PFSK-1 (cell line): ENCODE measurements at regions not wholly inside any gene's neighbourhood (a gene's known extent, or its start where the extent isn't known, plus 50 kb on each side); places are given as distances from the start of the nearest gene placed in this dataset.

Experiments
- FOXP2 ChIP-seq: optimal IDR thresholded peaks from 2 replicates; pipeline ENCODE3; 2011; ENCODE audit warnings: borderline replicate concordance, control low read depth, inconsistent platforms; ENCODE audit not compliant: insufficient read depth; ENCODE audit errors: extremely low read length, extremely low read depth
- POLR2AphosphoS5 ChIP-seq: IDR thresholded peaks from 2 replicates; pipeline ENCODE4 v1.6.1; 2012; ENCODE audit warnings: low read depth, mild to moderate bottlenecking, control low read depth, low read length, moderate library complexity
- REST ChIP-seq, 2 experiments: IDR thresholded peaks; 2 replicates each; pipeline versions ENCODE4 v1.6.1 to v1.8.0; 2011 to 2012; ENCODE audit warnings: low read depth in 2 of 2, low read length in 2 of 2, control low read depth in 1 of 2, inconsistent platforms in 1 of 2, mild to moderate bottlenecking in 1 of 2, moderate library complexity in 1 of 2; ENCODE audit not compliant: insufficient read depth in 1 of 2
- SIN3A ChIP-seq: IDR thresholded peaks from 2 replicates; pipeline ENCODE4 v1.6.1; 2012; ENCODE audit warnings: mild to moderate bottlenecking, low read length, moderate library complexity, borderline replicate concordance; ENCODE audit not compliant: insufficient read depth
- TAF1 ChIP-seq: IDR thresholded peaks from 2 replicates; pipeline ENCODE4 v1.6.1; 2012; ENCODE audit warnings: low read length, control low read depth, borderline replicate concordance; ENCODE audit not compliant: insufficient read depth

GRCh38 chr3:25041871-25042584 is 386.0 kb upstream of the RARB start:
- TF ChIP-seq POLR2AphosphoS5 (no peak), FOXP2 (no peak), TAF1 (no peak), SIN3A (no peak), REST (IDR thresholded peaks at IDR 0.05; ENCODE audit: insufficient read depth in 1 of 2, low read depth in 2 of 2, low read length in 2 of 2) (no peak)
